K562 (cell line): ENCODE measurements at regions not wholly inside any gene's neighbourhood (a gene's known extent, or its start where the extent isn't known, plus 50 kb on each side); places are given as distances from the start of the nearest gene placed in this dataset.

Experiments used
- ATAC-seq: fragments of 200-7000 bp; cut with Tn5 transposase; 3 replicates; pipeline ENCODE4 v1.9.1; 2020; ENCODE audit warnings: moderate library complexity
- BruUV-seq: library from RNA; stranded (reverse); fragments of 400-500 nt; replicated peaks from 2 replicates; lab custom pipeline; 2021; lab: Mats Ljungman, UMichigan
- CTCF ChIA-PET: fragments of 300-600 bp; formaldehyde crosslinking; extraction: SDS; loops from one replicate; lab custom pipeline; 2021; ENCODE audit warnings: low intra/inter-chr PET ratio; lab: Yijun Ruan, JAX
- POLR2A ChIA-PET: fragments of 300-600, 350-650 bp; sonication (Branson Sonifier 250); formaldehyde crosslinking; extraction: SDS; loops from one replicate; lab custom pipeline; 2021; ENCODE audit warnings: antibody characterized with exemption, inconsistent platforms; lab: Yijun Ruan, JAX
- DNase-seq, 4 experiments: peaks; one replicate each; pipeline versions ENCODE4 v3.0.0 to v3.0.0-alpha.2; 2011 to 2018; ENCODE audit warnings: low spot score in 3 of 4, mixed read lengths in 3 of 4; ENCODE audit errors: extremely low read depth in 1 of 4
- FAIRE-seq: peaks from 2 replicates; lab custom pipeline; 2011; peaks lifted over from hg19 to GRCh38; lab: Jason Lieb, UNC
- H2AFZ ChIP-seq: 2 replicates; pipeline ENCODE4 v1.6.0; 2011; ENCODE audit warnings: low read depth, low read length, control low read depth, inconsistent platforms
- H3K27ac ChIP-seq: fragments of 200-600 bp; 3 replicates; pipeline ENCODE4 v1.8.0; 2011; ENCODE audit warnings: low read depth, mild to moderate bottlenecking, control low read depth, inconsistent platforms, low read length, moderate library complexity, mixed read lengths; ENCODE audit errors: extremely low read depth
- H3K27me3 ChIP-seq, 2 experiments: fragments of 300-600 bp in 1 of 2; 2 replicates in 1 of 2; 3 replicates in 1 of 2; pipeline versions ENCODE4 v1.6.0 to v1.8.0; 2011; ENCODE audit warnings: inconsistent platforms in 2 of 2, low read length in 2 of 2, mild to moderate bottlenecking in 1 of 2, mixed read lengths in 1 of 2, moderate library complexity in 1 of 2; ENCODE audit not compliant: control insufficient read depth in 2 of 2, insufficient read depth in 2 of 2
- H3K36me3 ChIP-seq: fragments of 300-600 bp; 3 replicates; pipeline ENCODE4 v1.8.0; 2011; ENCODE audit warnings: mild to moderate bottlenecking, low read length, inconsistent platforms; ENCODE audit not compliant: control insufficient read depth, insufficient read depth
- H3K4me1 ChIP-seq, 2 experiments: fragments of 200-600 bp in 1 of 2; replicated peaks in 1 of 2; 2 replicates in 1 of 2; 3 replicates in 1 of 2; pipeline versions ENCODE4 v1.5.1 to v1.8.0; 2011; ENCODE audit warnings: inconsistent platforms in 2 of 2, low read length in 2 of 2, mild to moderate bottlenecking in 1 of 2, mixed read lengths in 1 of 2, moderate library complexity in 1 of 2; ENCODE audit not compliant: control insufficient read depth in 2 of 2, insufficient read depth in 2 of 2
- H3K4me2 ChIP-seq: 2 replicates; pipeline ENCODE4 v1.6.1; 2011; ENCODE audit warnings: low read length, control low read depth, inconsistent platforms, mixed read lengths; ENCODE audit not compliant: insufficient read depth
- H3K4me3 ChIP-seq: fragments of 200-600 bp; sonication (generic), shearing (Covaris generic); 2 replicates; pipeline ENCODE4 v1.5.1; 2016; ENCODE audit warnings: control low read depth, inconsistent platforms
- H3K79me2 ChIP-seq: fragments of 200-600 bp; 3 replicates; pipeline ENCODE4 v1.8.0; 2011; ENCODE audit warnings: low read length, inconsistent platforms; ENCODE audit not compliant: control insufficient read depth, insufficient read depth
- H3K9ac ChIP-seq, 2 experiments: 2 replicates each; pipeline versions ENCODE4 v1.6.0 to v1.6.1; 2011; ENCODE audit warnings: low read depth in 2 of 2, low read length in 2 of 2, control low read depth in 1 of 2, inconsistent platforms in 1 of 2, mild to moderate bottlenecking in 1 of 2, mixed read lengths in 1 of 2; ENCODE audit not compliant: insufficient read depth in 1 of 2
- H3K9me1 ChIP-seq: one replicate; pipeline ENCODE4 v1.6.0; 2011; ENCODE audit warnings: inconsistent platforms, mild to moderate bottlenecking, low read length, moderate library complexity; ENCODE audit not compliant: control insufficient read depth, insufficient read depth
- H3K9me3 ChIP-seq: replicated peaks from 2 replicates; pipeline ENCODE4 v1.5.1; 2011; ENCODE audit warnings: low read depth, low read length, inconsistent platforms; ENCODE audit not compliant: control insufficient read depth, insufficient read depth
- H4K20me1 ChIP-seq: replicated peaks from 2 replicates; pipeline ENCODE4 v1.6.1; 2011; ENCODE audit warnings: low read length, inconsistent platforms, mixed read lengths; ENCODE audit not compliant: control insufficient read depth, insufficient read depth
- ATF7 ChIP-seq: fragments of 450-650 bp; IDR thresholded peaks from 2 replicates; pipeline ENCODE4 v1.7.1; 2014; ENCODE audit warnings: mild to moderate bottlenecking, moderate library complexity
- BRD4 ChIP-seq: fragments of 200-600 bp; sonication (generic); IDR thresholded peaks from 2 replicates; pipeline ENCODE4 v1.6.1; 2017; ENCODE audit warnings: inconsistent platforms
- MNT ChIP-seq, 2 experiments: fragments of 450-650 bp; conservative IDR thresholded peaks; 2 replicates each; pipeline ENCODE4 v1.6.1; 2017; ENCODE audit warnings: mild to moderate bottlenecking in 2 of 2, moderate library complexity in 2 of 2
- OTX1 ChIP-seq: fragments of 450-650 bp; formaldehyde crosslinking; IDR thresholded peaks from 2 replicates; pipeline ENCODE4 v1.4.0; 2022; ENCODE audit warnings: mild to moderate bottlenecking
- STAG1 ChIP-seq: sonication (generic); formaldehyde crosslinking; IDR thresholded peaks from 2 replicates; pipeline ENCODE4 v1.5.0; 2020; ENCODE audit warnings: missing genetic modification reagents, borderline replicate concordance
- TCFL5 ChIP-seq: fragments of 250-450 bp; sonication (Bioruptor Pico); conservative IDR thresholded peaks from 2 replicates; pipeline ENCODE4 v1.6.1; 2021; ENCODE audit warnings: mild to moderate bottlenecking, moderate library complexity, matching md5 sums
- ZNF311 ChIP-seq: fragments of 250-450 bp; sonication (Bioruptor Pico); IDR thresholded peaks from 2 replicates; pipeline ENCODE4 v1.4.0; 2020; ENCODE audit warnings: mild to moderate bottlenecking, moderate library complexity
- ZNF449 ChIP-seq: fragments of 250-450 bp; sonication (Bioruptor Pico); IDR thresholded peaks from 2 replicates; pipeline ENCODE4 v1.8.0; 2022; ENCODE audit warnings: moderate library complexity, mild to moderate bottlenecking, inconsistent platforms
- ZNF518B ChIP-seq: fragments of 250-450 bp; sonication (Bioruptor Pico); IDR thresholded peaks from 2 replicates; pipeline ENCODE4 v1.5.0; 2021; ENCODE audit warnings: mild to moderate bottlenecking, moderate library complexity
- ZNF668 ChIP-seq: fragments of 250-450 bp; sonication (Bioruptor Pico); IDR thresholded peaks from 2 replicates; pipeline ENCODE4 v1.8.0; 2022; ENCODE audit warnings: mild to moderate bottlenecking, inconsistent platforms
- WGBS: fragments of 100-300 bp; shearing (Covaris generic); methylation state at CpG from one replicate; pipeline ENCODE4 v1.1.6; 2016; ENCODE audit warnings: low coverage, mixed read lengths; ENCODE audit not compliant: insufficient coverage; ENCODE audit errors: missing lambda C conversion rate; 5-methylcytosine and 5-hydroxymethylcytosine counted together
- in situ Hi-C: fragments of 300-500 bp; cut with MboI; formaldehyde crosslinking; loops from 4 replicates; pipeline ENCODE4 v1.15.0; 2018; ENCODE audit warnings: inconsistent platforms, mixed read lengths
- intact Hi-C: fragments of 100-400 bp; cut with micrococcal nuclease; formaldehyde crosslinking; loops from 2 replicates; pipeline ENCODE4 v1.14.2; 2022
- TF ChIP-seq, protein P1 (sequence below): fragments of 450-650 bp; formaldehyde crosslinking; conservative IDR thresholded peaks from 2 replicates; pipeline ENCODE4 v1.4.0; 2022; ENCODE audit warnings: mild to moderate bottlenecking, missing genetic modification characterization
- TF ChIP-seq, protein P2 (sequence below), 2 experiments: fragments of 200-800 bp in 1 of 2; sonication (Bioruptor generic) in 1 of 2; sonication (generic) in 1 of 2; formaldehyde crosslinking in 1 of 2; IDR thresholded peaks in 1 of 2; conservative IDR thresholded peaks in 1 of 2; 2 replicates each; pipeline versions ENCODE4 v1.5.0 to v1.6.1; 2016 to 2020; ENCODE audit warnings: missing compliant biosample characterization in 1 of 2, missing genetic modification characterization in 1 of 2, missing genetic modification reagents in 1 of 2

DNA sequence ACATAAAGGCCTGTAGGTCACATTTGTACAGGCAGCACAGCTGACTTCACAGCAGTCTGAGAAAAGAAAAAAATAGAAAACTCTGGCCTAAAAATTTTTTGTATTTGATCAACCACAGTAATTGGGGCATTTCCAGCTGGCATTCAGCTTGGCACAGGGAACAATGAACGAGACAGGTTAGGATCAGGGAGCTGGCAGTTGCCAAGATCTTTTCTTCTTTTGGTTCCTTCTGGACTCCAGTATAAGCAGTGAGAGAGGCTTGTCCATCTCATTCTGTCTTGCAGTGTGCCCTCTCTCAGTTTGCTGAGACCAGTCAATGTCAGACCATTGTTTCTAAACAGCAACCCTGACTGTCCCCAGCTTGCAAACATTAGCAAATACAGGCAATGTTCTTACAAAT, 601.1 kb downstream of the TLR4 start (continued):
- TF ChIP-seq, protein P1, sequence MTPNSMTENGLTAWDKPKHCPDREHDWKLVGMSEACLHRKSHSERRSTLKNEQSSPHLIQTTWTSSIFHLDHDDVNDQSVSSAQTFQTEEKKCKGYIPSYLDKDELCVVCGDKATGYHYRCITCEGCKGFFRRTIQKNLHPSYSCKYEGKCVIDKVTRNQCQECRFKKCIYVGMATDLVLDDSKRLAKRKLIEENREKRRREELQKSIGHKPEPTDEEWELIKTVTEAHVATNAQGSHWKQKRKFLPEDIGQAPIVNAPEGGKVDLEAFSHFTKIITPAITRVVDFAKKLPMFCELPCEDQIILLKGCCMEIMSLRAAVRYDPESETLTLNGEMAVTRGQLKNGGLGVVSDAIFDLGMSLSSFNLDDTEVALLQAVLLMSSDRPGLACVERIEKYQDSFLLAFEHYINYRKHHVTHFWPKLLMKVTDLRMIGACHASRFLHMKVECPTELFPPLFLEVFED, result no peak
- TF ChIP-seq ZNF668 (CRISPR knock-in tag) (no peak), ZNF518B (no peak)

DNA sequence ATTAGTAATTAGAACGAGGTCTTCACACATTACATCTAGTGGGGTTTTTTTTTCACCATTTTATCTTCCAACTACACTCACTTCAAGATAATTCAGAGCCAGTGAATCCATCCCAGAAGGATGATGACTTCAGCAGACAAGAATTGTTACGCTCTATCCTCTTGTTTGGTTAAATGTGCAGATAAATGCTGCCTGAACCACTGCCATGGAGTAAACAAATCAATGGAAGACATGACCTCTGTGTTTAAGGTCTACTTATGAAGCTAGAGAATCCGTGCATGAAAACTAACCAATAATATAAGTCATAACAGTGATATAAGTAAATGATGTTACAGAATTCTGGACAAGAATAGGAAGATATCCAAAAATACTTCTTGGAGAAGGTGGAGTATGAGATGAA, 602.6 kb downstream of the TLR4 start:
- Histone ChIP-seq H3K4me3 (no peak overlapping the region), H3K4me1 (no peaks in the 10 kb centered on the region), H2AFZ (no peak overlapping the region), H4K20me1 (no peaks in the 10 kb centered on the region), H3K4me2 (no peak overlapping the region), H3K27ac (no peak overlapping the region), H3K9ac (no peak overlapping the region), H3K27me3 (no peaks in the 10 kb centered on the region), H3K9me3 (no peaks in the 10 kb centered on the region; the same call in 1 of the 2 replicates), H3K36me3 (no peaks in the 10 kb centered on the region), H3K79me2 (no peaks in the 10 kb centered on the region), H3K9me1 (no peaks in the 10 kb centered on the region)
- CTCF ChIA-PET, result no interaction called here
- in situ Hi-C loops (no loop called here), intact Hi-C loops (no loop called here)
- no TSS peak for BruUV-seq
- FAIRE-seq (no peak), DNase-seq (no peak), ATAC-seq (no peak)
- POLR2A ChIA-PET, result no interaction called here
- WGBS, result 0% methylated on average over 3 of the region's 3 CpGs
- TF ChIP-seq ZNF311 (CRISPR knock-in tag) (no peak), ZNF449 (no peak), MNT (conservative IDR thresholded peaks at IDR 0.05) (no peak), STAG1 (CRISPR knock-in tag) (no peak), OTX1 (CRISPR knock-in tag) (no peak), BRD4 (no peak), TCFL5 (CRISPR knock-in tag) (no peak), ATF7 (no peak)
- TF ChIP-seq, protein P2, sequence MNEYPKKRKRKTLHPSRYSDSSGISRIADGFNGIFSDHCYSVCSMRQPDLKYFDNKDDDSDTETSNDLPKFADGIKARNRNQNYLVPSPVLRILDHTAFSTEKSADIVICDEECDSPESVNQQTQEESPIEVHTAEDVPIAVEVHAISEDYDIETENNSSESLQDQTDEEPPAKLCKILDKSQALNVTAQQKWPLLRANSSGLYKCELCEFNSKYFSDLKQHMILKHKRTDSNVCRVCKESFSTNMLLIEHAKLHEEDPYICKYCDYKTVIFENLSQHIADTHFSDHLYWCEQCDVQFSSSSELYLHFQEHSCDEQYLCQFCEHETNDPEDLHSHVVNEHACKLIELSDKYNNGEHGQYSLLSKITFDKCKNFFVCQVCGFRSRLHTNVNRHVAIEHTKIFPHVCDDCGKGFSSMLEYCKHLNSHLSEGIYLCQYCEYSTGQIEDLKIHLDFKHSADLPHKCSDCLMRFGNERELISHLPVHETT (CRISPR knock-in tag; conservative IDR thresholded peaks at IDR 0.05 in 1 of 2, IDR thresholded peaks at IDR 0.05 in 1 of 2), result no peak
